SH-SY5Y (cell line): ENCODE measurements at regions not wholly inside any gene's neighbourhood (a gene's known extent, or its start where the extent isn't known, plus 50 kb on each side); places are given as distances from the start of the nearest gene placed in this dataset.

Experiments
- GATA2 ChIP-seq: IDR thresholded peaks from 2 replicates; pipeline ENCODE4 v1.6.1; 2011; ENCODE audit warnings: mild to moderate bottlenecking, low read depth, low read length
- GATA3 ChIP-seq: IDR thresholded peaks from 2 replicates; pipeline ENCODE4 v1.6.1; 2011; ENCODE audit warnings: low read depth, mild to moderate bottlenecking, low read length, moderate library complexity

GRCh38 chr6:140537834-140538705, 1163.6 kb upstream of the CITED2 start:
- TF ChIP-seq GATA2 (no peak), GATA3 (no peak)
